ENCODE measurements at regions not wholly inside any gene's neighbourhood (a gene's known extent, or its start where the extent isn't known, plus 50 kb on each side); places are given as distances from the start of the nearest gene placed in this dataset.

- TF ChIP-seq ZNF548 (tag by site-specific recombination; IDR thresholded peaks at IDR 0.05), result no peak
These were observed 375.1 kb upstream of the ROBO2 start for GRCh38 chr3:76664816-76665215.

GRCh38 chr3:76668653-76669052 lies 371.2 kb upstream of the ROBO2 start:
- no peak overlapping the region for H3K4me3 ChIP-seq (ENCODE audit: low read depth, low read length)
- no peaks in the 10 kb centered on the region for H3K36me3 ChIP-seq (ENCODE audit: control insufficient read depth in 2 of 2, insufficient read depth in 1 of 2, low read length in 2 of 2)
- CTCF ChIA-PET, result no interaction called here
- H3K27ac ChIP-seq (ENCODE audit: extremely low read depth, low read depth, low read length), result no peak overlapping the region
- H3K4me1 ChIP-seq (ENCODE audit: control insufficient read depth, insufficient read depth, low read length), result no peaks in the 10 kb centered on the region
- TF ChIP-seq SCRT1 (tag by site-specific recombination; IDR thresholded peaks at IDR 0.05; ENCODE audit: borderline replicate concordance) (no peak), KLF9 (tag by site-specific recombination; IDR thresholded peaks at IDR 0.05; ENCODE audit: low read depth) (no peak), ZNF19 (tag by site-specific recombination; IDR thresholded peaks at IDR 0.05; ENCODE audit: low read depth) (no peak), AEBP2 (tag by site-specific recombination; IDR thresholded peaks at IDR 0.05; ENCODE audit: borderline replicate concordance) (no peak), ZNF24 (tag by site-specific recombination; IDR thresholded peaks at IDR 0.05) (no peak), ZNF211 (tag by site-specific recombination; IDR thresholded peaks at IDR 0.05; ENCODE audit: low read depth) (no peak), ZNF544 (tag by site-specific recombination; IDR thresholded peaks at IDR 0.05) (no peak), SETDB1 (IDR thresholded peaks at IDR 0.05; ENCODE audit: insufficient read length, low read length) (no peak), ZNF518A (tag by site-specific recombination; conservative IDR thresholded peaks at IDR 0.05; ENCODE audit: low read depth) (no peak)
- no peaks in the 10 kb centered on the region for H3K9me3 ChIP-seq (ENCODE audit: control insufficient read depth, insufficient read depth, low read depth, low read length)
- POLR2A ChIA-PET, result no interaction called here

More at GRCh38 chr3:76664816-76665215, 375.1 kb upstream of the ROBO2 start:
- no peak overlapping the region for H3K27ac ChIP-seq (ENCODE audit: extremely low read depth, low read depth, low read length)
- no peaks in the 10 kb centered on the region for H3K4me1 ChIP-seq (ENCODE audit: control insufficient read depth, insufficient read depth, low read length)
- ChIA-PET CTCF (no interaction called here), POLR2A (no interaction called here)
- no peak overlapping the region for H3K4me3 ChIP-seq (ENCODE audit: low read depth, low read length)
- H3K9me3 ChIP-seq (ENCODE audit: control insufficient read depth, insufficient read depth, low read depth, low read length), result no peaks in the 10 kb centered on the region
- no peaks in the 10 kb centered on the region for H3K36me3 ChIP-seq (ENCODE audit: control insufficient read depth in 2 of 2, insufficient read depth in 1 of 2, low read length in 2 of 2)

- H3K4me3 ChIP-seq (ENCODE audit: low read depth, low read length), result no peak overlapping the region
- H3K9me3 ChIP-seq (ENCODE audit: control insufficient read depth, insufficient read depth, low read depth, low read length), result no peaks in the 10 kb centered on the region
- no peaks in the 10 kb centered on the region for H3K4me1 ChIP-seq (ENCODE audit: control insufficient read depth, insufficient read depth, low read length)
- TF ChIP-seq SALL2 (tag by site-specific recombination; IDR thresholded peaks at IDR 0.05; ENCODE audit: borderline replicate concordance), result no peak
- TF ChIP-seq ZNF48 (tag by site-specific recombination; IDR thresholded peaks at IDR 0.05), result no peak
- TF ChIP-seq ZNF404 (tag by site-specific recombination; IDR thresholded peaks at IDR 0.05), result no peak
- CTCF ChIA-PET, result no interaction called here
- no peaks in the 10 kb centered on the region for H3K36me3 ChIP-seq (ENCODE audit: control insufficient read depth in 2 of 2, insufficient read depth in 1 of 2, low read length in 2 of 2)
- H3K27ac ChIP-seq (ENCODE audit: extremely low read depth, low read depth, low read length), result no peak overlapping the region
- POLR2A ChIA-PET, result no interaction called here
These were observed 370.6 kb upstream of the ROBO2 start for GRCh38 chr3:76669322-76669721.

- Histone ChIP-seq H3K27ac (ENCODE audit: extremely low read depth, low read depth, low read length) (no peak overlapping the region), H3K9me3 (ENCODE audit: control insufficient read depth, insufficient read depth, low read depth, low read length) (no peaks in the 10 kb centered on the region), H3K36me3 (ENCODE audit: control insufficient read depth in 2 of 2, insufficient read depth in 1 of 2, low read length in 2 of 2) (no peaks in the 10 kb centered on the region), H3K4me3 (ENCODE audit: low read depth, low read length) (no peak overlapping the region), H3K4me1 (ENCODE audit: control insufficient read depth, insufficient read depth, low read length) (no peaks in the 10 kb centered on the region)
- POLR2A ChIA-PET, result no interaction called here
- CTCF ChIA-PET, result no interaction called here
- TF ChIP-seq ZNF692 (tag by site-specific recombination; IDR thresholded peaks at IDR 0.05), result no peak
- TF ChIP-seq ZNF639 (tag by site-specific recombination; IDR thresholded peaks at IDR 0.05), result no peak
- no peak for TF ChIP-seq ZNF239 (tag by site-specific recombination; IDR thresholded peaks at IDR 0.05)
- no peak for TF ChIP-seq CTCF (tag by site-specific recombination; IDR thresholded peaks at IDR 0.05)
- no peak for TF ChIP-seq ZIC2 (tag by site-specific recombination; IDR thresholded peaks at IDR 0.05)
These were observed 366.7 kb upstream of the ROBO2 start for GRCh38 chr3:76673171-76673570.
